DMS153 (cell line): ENCODE measurements at regions not wholly inside any gene's neighbourhood (a gene's known extent, or its start where the extent isn't known, plus 50 kb on each side); places are given as distances from the start of the nearest gene placed in this dataset.
A peak's percentile ranks its signal among the peaks of the same experiment; 100 is the strongest.
"Not testable (repeated sequence)": the region's sequence is repeated elsewhere in the genome, so short reads cannot be mapped to it uniquely, and the experiment has no call there.

Source experiments
- DNase-seq: peaks from one replicate; lab custom pipeline; 2025; lab: John Stamatoyannopoulos, UW

DNA sequence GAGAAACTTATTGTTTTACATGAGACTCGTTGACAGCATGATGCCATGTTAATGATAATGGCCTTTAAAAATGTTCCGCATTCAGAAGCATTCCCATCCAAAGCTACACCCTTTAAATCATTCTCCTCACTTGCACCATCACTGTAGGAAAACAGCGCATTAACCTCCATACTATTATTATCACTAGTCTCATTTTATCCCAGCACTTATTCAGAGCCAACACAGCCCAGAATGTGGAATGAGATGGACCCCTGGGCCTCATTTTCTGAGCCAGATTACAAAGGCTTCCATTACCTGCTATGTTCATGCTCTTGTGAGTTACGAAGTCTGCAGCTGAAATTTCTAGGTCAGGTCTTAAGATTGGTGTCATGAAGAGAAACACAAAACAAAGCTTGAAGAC is 159.4 kb downstream of the HS3ST3A1 start:
- no peak for DNase-seq

GRCh38 chr17:13441873-13442272 is 159.9 kb downstream of the HS3ST3A1 start:
- no peak for DNase-seq

DNA sequence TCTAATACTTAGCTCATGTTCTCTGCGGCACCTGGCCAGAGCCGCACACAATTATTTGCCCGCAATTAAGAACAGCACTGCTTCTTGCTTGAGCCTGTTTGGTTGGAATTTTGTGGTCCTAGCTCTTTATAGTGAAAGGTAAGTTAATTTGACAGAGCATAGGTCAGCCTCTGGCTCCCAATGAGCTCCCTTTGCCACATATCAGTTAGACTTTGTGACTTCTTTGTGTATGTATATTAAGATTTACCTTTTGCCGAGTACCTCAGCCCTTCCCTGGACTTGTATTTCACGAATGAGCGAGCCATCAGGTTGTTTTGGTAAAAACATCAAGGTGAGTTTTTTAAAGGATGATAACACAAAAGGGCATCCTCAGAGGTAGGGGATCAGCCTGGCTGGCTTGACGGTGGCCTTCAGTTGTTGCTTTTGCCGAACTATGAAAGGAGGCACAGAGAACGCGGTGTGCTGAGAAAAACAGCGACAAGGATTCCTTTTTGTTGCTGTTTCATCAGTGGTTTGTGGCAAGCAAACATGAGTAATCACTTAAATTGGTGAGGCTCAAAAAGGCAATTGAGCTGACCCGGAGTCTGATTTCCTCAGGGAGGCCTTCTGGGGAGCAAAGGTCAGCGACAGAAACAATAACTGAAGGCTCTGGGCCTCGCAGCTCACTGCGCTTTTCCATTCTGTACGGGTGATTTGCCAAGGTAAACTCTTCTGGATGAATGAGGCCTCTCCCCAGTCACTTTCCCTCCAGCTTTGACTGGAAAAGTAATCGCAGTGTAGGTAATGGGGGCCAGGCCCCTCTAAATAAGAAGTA is 163.6 kb downstream of the HS3ST3A1 start:
- DNase-seq, result no peak

GRCh38 chr17:13435230-13435629 is 166.5 kb downstream of the HS3ST3A1 start:
- no peak for DNase-seq

DNA sequence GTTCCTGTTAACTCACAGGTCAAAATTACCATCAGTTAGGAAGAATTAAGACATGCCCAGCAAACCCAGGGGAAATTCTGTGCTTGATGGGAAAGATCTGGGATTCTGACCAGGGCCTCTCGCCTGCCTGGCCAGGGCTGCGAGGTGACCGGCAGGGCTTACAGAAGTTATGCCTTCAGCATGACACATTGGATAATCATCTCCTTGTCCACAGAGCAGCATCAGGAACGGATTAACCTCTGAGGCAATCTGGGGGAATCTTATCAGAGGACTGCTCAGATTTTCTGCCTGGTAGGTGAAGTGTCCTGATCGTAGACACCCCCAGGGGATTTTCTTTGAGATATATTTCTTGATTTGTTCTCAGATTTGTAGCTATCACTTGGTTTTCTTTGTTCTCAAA is 172.5 kb downstream of the HS3ST3A1 start:
- DNase-seq, result no peak

DNA sequence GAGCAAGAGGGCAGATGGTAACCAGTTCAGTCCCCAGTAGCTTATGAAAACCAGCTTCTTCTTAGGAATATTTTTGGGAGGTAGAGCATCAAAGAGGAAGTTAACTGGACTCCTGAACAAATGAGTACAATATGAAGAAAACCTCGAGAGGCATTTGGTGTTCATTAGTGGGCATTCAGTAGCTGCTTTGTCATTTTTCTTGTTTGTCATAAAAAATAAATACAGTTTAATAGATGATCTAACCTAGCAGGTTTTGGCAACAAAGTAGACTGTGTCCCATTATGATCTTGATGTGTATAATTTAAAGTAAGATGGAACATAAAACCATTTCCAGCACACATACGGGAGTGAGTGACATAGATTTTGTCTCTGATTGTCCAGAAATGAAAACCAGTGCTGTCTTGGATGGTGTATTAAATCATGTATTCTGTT is 173.1 kb downstream of the HS3ST3A1 start:
- DNase-seq, result no peak

- DNase-seq, result no peak
Observed at GRCh38 chr17:13426991-13427390, 174.7 kb downstream of the HS3ST3A1 start.

DNA sequence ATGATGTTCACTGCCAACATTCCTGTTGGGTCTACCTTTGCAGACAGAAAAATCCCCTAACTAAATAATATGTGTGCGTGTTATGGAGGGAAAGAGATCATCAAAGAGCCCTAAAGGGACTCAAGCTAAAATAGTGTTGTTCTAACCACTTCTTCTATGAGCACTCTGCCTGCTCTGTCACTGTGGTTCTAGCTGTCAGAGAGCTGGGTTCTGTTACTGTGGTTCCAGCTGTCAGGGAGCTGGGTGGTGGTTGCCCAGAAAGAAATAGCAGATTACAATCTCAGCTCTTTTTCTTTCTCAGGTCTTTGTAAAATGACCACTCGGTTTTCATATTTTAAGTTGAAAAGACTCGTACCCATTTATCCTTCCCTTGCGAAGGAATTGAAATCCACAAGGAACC is 176.3 kb downstream of the HS3ST3A1 start:
- DNase-seq, result no peak

- DNase-seq, result no peak
Observed at GRCh38 chr17:13421581-13422130, 180.1 kb downstream of the HS3ST3A1 start.

- DNase-seq, result peak; percentile 39
Observed at GRCh38 chr17:13420878-13421277, 180.9 kb downstream of the HS3ST3A1 start.

GRCh38 chr17:13420418-13420826 is 181.3 kb downstream of the HS3ST3A1 start:
- DNase-seq, result no peak

- DNase-seq, result no peak
Observed at GRCh38 chr17:13419676-13420075, 182.1 kb downstream of the HS3ST3A1 start.

- no peak for DNase-seq
Observed at GRCh38 chr17:13418891-13419290, 182.8 kb downstream of the HS3ST3A1 start.

GRCh38 chr17:13417381-13417950 is 184.3 kb downstream of the HS3ST3A1 start:
- DNase-seq, result no peak

DNA sequence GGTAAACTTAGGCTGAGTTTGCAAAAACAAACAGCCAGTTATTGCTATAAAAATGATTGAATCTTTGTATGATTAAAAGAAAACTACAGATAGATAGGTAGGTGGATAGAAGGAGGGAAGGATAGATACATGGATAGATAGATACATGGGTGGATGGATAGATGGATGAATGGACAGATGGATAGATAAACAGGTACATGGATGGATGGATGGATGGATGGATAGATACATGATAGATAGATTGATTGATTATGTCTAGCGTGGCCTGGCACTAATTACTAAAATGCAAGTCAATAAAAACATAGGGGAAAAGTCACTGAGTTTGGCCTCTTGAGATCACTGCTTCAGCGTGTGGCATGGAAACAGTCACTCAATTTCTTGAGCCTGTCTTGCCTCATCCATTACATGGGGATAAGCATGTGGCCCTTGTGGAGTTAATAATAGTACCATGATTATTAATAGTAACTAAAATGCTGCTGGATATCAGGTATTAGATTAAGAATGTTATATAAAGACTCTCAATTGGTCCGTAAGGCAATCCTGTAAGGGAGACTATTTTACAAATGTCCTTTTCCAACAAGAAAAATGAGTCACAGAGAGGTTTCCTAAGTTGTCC is 184.9 kb downstream of the HS3ST3A1 start:
- no peak for DNase-seq

DNA sequence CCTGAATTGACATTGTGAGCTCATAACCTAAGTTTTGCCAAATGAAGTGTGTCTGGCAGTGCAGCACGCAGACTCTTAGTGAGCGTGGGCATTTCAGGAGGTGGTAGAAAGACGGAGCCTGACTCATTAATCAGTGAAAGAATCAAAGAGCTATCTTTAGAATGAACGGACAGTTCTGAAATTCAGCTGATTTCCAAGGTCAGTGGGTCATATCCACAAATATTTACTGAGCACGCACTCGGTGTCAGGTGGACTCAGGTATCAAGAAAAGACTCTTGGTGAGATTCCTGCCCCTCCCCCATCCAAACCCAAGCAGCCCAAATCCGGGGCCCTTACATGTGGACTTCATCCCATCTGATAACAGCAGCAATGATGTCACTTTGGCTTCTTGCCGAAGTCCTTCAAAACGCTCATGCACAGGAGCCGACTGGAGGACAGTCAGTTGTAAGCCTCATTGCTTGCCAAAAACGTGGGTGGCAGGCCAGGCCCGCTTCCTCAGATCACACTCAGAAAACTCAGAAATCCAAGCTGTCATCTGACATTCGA is 185.8 kb downstream of the HS3ST3A1 start:
- peak; percentile 6 for DNase-seq

DNA sequence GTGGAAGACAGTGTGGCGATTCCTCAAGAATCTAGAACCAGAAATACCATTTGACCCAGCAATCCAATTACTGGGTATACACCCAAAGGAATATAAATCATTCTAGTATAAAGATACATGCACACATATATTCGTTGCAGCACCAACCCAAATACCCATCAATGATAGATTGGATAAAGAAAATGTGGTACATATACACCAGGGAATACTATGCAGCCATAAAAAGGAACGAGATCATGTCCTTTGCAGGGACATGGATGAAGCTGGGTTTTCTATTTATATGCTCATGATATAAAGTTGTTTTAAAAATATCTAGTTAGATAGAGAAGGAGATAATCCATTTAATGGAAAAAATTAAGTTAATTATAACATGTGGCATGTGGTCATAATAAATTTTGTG is 186.5 kb downstream of the HS3ST3A1 start:
- DNase-seq, result not testable (repeated sequence)

DNA sequence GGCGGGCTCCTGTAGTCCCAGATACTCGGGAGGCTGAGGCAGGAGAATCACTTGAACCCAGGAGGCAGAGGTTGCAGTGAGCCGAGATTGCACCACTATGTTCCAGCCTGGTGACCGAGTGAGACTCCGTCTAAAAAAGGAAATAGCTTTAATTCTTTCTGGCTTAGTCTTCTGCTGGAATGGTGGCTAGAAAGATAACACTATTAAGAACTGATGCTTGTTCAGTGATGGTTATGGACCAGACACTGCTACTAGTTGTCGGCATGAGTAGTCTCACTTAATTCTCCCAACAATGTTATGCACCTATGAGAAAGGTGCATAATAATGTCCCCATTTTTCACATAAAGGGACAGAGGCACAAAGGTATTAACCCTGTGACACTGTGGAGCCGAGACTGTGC is 188.7 kb downstream of the HS3ST3A1 start:
- no peak for DNase-seq

DNA sequence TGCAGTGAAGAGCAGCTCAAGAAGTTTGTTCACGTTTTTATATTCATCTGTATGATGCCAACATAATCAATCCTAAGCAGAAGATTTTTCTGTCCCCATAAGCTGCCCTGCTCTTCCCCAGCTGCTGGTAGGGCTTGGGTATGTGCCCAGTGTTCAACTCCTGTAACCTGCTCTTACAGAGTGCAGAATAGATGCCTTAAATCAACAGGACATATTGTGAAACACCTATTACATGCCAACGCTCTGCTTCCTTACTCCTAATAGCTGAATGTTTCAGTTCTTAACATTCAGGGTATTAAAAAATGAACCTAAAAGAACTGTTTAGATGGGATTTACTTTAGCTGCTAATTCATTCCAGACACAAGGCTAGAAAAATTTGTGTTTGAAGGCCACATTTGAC is 190.9 kb downstream of the HS3ST3A1 start:
- no peak for DNase-seq

GRCh38 chr17:13410214-13410613 is 191.5 kb downstream of the HS3ST3A1 start:
- DNase-seq, result no peak

DNA sequence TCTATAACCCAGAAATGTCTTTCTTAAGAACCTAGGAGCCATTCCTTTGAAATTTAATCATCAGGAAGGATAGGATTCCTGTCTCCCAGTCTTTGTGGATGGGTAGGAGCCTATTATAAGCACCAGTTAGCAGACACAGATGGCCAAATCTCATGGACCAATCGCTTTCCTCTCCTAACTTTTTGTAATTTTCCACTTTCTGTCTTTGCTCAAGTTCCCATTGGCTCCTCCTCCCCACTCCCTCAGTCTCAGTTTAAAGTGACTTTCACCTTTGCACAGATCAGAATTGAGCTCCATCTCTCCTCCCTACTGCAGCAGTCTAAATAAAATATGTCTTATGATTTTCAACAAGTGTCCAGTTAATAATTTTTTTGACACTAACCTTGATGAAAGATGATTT is 192.3 kb downstream of the HS3ST3A1 start:
- DNase-seq, result no peak

DNA sequence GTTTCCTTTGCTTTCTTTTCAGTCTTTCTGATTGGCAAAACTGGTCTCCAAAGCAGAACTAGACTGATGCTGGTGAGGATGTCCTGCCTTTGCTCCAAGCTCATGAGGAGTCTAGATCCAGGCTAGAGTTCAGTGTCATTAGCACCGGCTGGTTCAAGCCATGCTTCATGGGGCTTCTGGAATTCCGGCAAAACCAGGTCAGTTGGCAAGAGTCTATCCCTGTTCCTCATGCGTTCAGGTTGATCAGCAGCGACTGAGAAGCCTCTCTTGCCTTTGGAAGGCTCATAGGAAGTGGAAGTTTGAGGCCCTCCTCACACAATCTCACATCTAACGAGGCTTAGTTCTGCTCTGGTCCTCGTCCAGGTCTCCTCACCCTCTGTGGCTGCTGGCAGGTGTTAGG is 194.3 kb downstream of the HS3ST3A1 start:
- DNase-seq, result no peak

DNA sequence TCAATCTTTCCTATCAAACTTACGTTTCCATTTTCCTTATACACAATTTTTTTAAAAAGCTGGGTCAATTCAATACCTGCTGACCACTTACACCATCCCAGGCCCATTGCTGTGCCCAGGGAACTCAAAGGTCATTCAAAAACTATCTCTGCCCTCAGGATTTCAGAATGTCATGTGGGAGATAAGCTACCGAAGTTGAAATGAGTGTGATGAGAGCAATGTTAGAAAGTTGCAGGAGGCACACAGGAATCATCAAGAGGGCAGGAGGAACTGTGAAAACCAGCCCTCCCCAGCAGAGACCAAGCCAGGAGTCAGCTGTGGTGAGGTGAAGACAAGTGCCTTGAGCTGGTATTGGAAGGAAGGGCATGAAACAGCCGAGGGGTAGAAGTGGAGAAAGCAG is 195.9 kb downstream of the HS3ST3A1 start:
- DNase-seq, result no peak
